A673 (cell line): ENCODE measurements at regions not wholly inside any gene's neighbourhood (a gene's known extent, or its start where the extent isn't known, plus 50 kb on each side); places are given as distances from the start of the nearest gene placed in this dataset.

Source experiments
- CTCF ChIP-seq: fragments of 300-800, 200-600 bp; sonication (generic); conservative IDR thresholded peaks from 2 replicates; pipeline ENCODE4 v1.5.1; 2017; ENCODE audit warnings: low read depth, mild to moderate bottlenecking, antibody characterized with exemption, low read length, moderate library complexity, mixed read lengths
- EZH2 ChIP-seq: fragments of 200-600 bp; sonication (generic); IDR thresholded peaks from 2 replicates; pipeline ENCODE4 v1.6.1; 2017; ENCODE audit warnings: borderline replicate concordance, low read depth, mild to moderate bottlenecking, mixed read lengths, antibody characterized with exemption, low read length; ENCODE audit not compliant: poor library complexity, severe bottlenecking

GRCh38 chr1:108066808-108067207, 101.8 kb upstream of the VAV3 start:
- TF ChIP-seq EZH2 (no peak), CTCF (no peak)
